Naive thymus-derived CD4-positive, alpha-beta T cell (primary cell): ENCODE measurements at regions not wholly inside any gene's neighbourhood (a gene's known extent, or its start where the extent isn't known, plus 50 kb on each side); places are given as distances from the start of the nearest gene placed in this dataset.

ENCODE experiments used
- ATAC-seq: fragments of 150-1000 bp; cut with Tn5 transposase; 2 replicates; pipeline ENCODE4 v1.10.0; 2021; ENCODE audit warnings: mild to moderate bottlenecking, moderate library complexity
- CTCF ChIA-PET: fragments of 350-600 bp; sonication (Branson Sonifier 250); formaldehyde crosslinking; loops from one replicate; lab custom pipeline; 2021; ENCODE audit warnings: antibody characterized with exemption; lab: Charles Lee
- POLR2A ChIA-PET: fragments of 350-600 bp; sonication (Branson Sonifier 250); formaldehyde crosslinking; loops from one replicate; lab custom pipeline; 2021; ENCODE audit warnings: antibody characterized with exemption, inconsistent platforms; lab: Charles Lee
- DNase-seq, 9 donors: peaks; one replicate each; pipeline versions ENCODE4 v3.0.0 to v3.0.0-alpha.2; 2020 to 2022; ENCODE audit warnings: mixed read lengths in 1 of 9
- H3K27ac ChIP-seq: one replicate; pipeline ENCODE4 v1.7.0; 2013; ENCODE audit warnings: mild to moderate bottlenecking, low read depth, low read length, moderate library complexity
- H3K27me3 ChIP-seq, 2 donors: one replicate each; pipeline ENCODE4 v1.7.0; 2013; ENCODE audit warnings: low read length in 2 of 2, mild to moderate bottlenecking in 2 of 2, moderate library complexity in 2 of 2; ENCODE audit not compliant: control insufficient read depth in 2 of 2, insufficient read depth in 2 of 2
- H3K36me3 ChIP-seq, 3 experiments: 1 replicate in 2 of 3; 2 replicates in 1 of 3; pipeline ENCODE4 v1.7.0; 2013; ENCODE audit warnings: low read length in 3 of 3, mild to moderate bottlenecking in 3 of 3, moderate library complexity in 1 of 3; ENCODE audit not compliant: insufficient read depth in 3 of 3, control insufficient read depth in 2 of 3
- H3K4me1 ChIP-seq, 2 donors: one replicate each; pipeline ENCODE4 v1.7.0; 2013; ENCODE audit warnings: low read length in 2 of 2, mild to moderate bottlenecking in 2 of 2, moderate library complexity in 1 of 2; ENCODE audit not compliant: control insufficient read depth in 2 of 2, insufficient read depth in 2 of 2
- H3K4me3 ChIP-seq: 2 replicates; pipeline ENCODE4 v1.7.0; 2013; ENCODE audit warnings: mild to moderate bottlenecking, low read length
- H3K9me3 ChIP-seq, 3 experiments: 1 replicate in 2 of 3; 2 replicates in 1 of 3; pipeline ENCODE4 v1.7.0; 2013; ENCODE audit warnings: low read length in 3 of 3; ENCODE audit not compliant: control insufficient read depth in 2 of 3
- H3K27ac Mint-ChIP-seq, 9 donors: one replicate each; pipeline ENCODE4 v1.8.0; 2020 to 2022; ENCODE audit warnings: mixed read lengths in 9 of 9, mild to moderate bottlenecking in 8 of 9, moderate library complexity in 5 of 9, inconsistent platforms in 2 of 9
- H3K27me3 Mint-ChIP-seq, 5 donors: one replicate each; pipeline ENCODE4 v1.8.0; 2021 to 2022; ENCODE audit warnings: mixed read lengths in 5 of 5, mild to moderate bottlenecking in 1 of 5
- H3K36me3 Mint-ChIP-seq, 5 donors: one replicate each; pipeline ENCODE4 v1.8.0; 2020 to 2022; ENCODE audit warnings: mixed read lengths in 5 of 5, mild to moderate bottlenecking in 3 of 5, inconsistent platforms in 1 of 5
- H3K4me1 Mint-ChIP-seq, 7 donors: one replicate each; pipeline ENCODE4 v1.8.0; 2020 to 2022; ENCODE audit warnings: mixed read lengths in 7 of 7, mild to moderate bottlenecking in 3 of 7, inconsistent platforms in 1 of 7
- H3K4me3 Mint-ChIP-seq, 10 donors: one replicate each; pipeline ENCODE4 v1.8.0; 2020 to 2022; ENCODE audit warnings: mild to moderate bottlenecking in 10 of 10, mixed read lengths in 10 of 10, moderate library complexity in 6 of 10, inconsistent platforms in 2 of 10
- H3K9me3 Mint-ChIP-seq, 11 donors: one replicate each; pipeline ENCODE4 v1.8.0; 2020 to 2022; ENCODE audit warnings: mixed read lengths in 11 of 11, mild to moderate bottlenecking in 4 of 11, inconsistent platforms in 1 of 11, moderate library complexity in 1 of 11
- intact Hi-C, 2 donors: fragments of 100-400 bp; cut with micrococcal nuclease; formaldehyde crosslinking; loops; one replicate each; pipeline ENCODE4 v1.15.1; 2023

DNA sequence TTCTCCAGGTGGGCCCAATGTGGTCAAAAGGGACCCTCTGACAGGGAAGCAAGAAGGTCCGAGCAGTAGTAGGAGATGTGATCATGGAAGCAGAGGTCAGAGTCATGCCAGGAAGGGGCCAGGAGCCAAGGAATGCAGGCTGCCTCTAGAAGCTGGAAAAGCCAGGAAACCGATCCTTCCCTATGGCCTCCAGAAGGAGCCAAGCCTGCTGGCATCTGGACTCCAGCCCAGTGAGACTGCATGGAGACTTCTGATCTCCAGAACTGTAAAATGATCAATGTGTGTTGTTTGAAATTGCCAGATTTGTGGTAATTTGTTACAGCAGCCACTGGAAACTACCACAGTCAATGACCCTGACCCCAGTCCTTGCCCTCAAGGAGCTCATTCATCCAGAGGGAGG, 56.8 kb upstream of the SPATA12 start:
- H3K4me1 Mint-ChIP-seq: peaks cover 0 to 13% (median 4%) of the 10 kb centered on the region in 7 donors
- Histone ChIP-seq H3K27ac (no peak overlapping the region), H3K27me3 (no peaks in the 10 kb centered on the region), H3K4me1 (no peaks in the 10 kb centered on the region), H3K9me3 (no peaks in the 10 kb centered on the region), H3K4me3 (no peak overlapping the region), H3K36me3 (no peaks in the 10 kb centered on the region)
- no peak for DNase-seq
- H3K36me3 Mint-ChIP-seq: no peaks in the 10 kb centered on the region
- intact Hi-C loops: no loop called here
- ChIA-PET POLR2A (no interaction called here), CTCF (no interaction called here)
- peaks cover 4 to 11% (median 8%) of the 10 kb centered on the region in 5 donors for H3K27me3 Mint-ChIP-seq
- H3K27ac Mint-ChIP-seq: no peak overlapping the region
- no peak overlapping the region for H3K4me3 Mint-ChIP-seq
- peaks cover 0 to 4% (median 0%) of the 10 kb centered on the region in 11 donors for H3K9me3 Mint-ChIP-seq
- ATAC-seq: no peak

DNA sequence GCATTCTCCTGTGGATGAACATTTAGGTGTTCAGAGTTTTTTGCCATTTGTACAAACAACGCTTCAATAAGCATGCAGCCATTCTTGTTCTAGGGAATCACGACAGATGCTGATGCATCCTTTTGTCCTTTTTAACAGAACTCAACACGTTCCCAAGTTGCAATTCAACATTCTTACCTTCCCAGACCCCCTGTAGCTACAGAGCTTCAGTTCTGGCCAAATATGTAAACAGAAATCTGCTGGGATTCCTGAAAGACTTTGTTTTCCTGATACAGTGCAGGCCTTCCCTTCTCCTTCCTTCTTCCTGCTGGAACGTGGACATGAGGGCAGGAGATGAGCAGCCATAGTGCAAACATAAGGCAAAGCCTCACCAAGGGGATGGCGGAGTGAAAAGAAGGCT, 59.1 kb upstream of the SPATA12 start:
- Mint-ChIP-seq H3K36me3 (no peaks in the 10 kb centered on the region), H3K9me3 (peaks cover 0 to 3% (median 0%) of the 10 kb centered on the region in 11 donors), H3K27me3 (peaks cover 4 to 11% (median 7%) of the 10 kb centered on the region in 5 donors), H3K4me1 (no peaks in the 10 kb centered on the region), H3K27ac (no peak overlapping the region), H3K4me3 (no peak overlapping the region)
- ChIA-PET CTCF (interaction anchor here (0.5 to 0.6 kb wide), 3 partner anchors 256 to 599 kb away, joined by 3 to 7 read pairs (median 5); no protein-coding TSS in a partner anchor), POLR2A (no interaction called here)
- intact Hi-C loops: no loop called here
- DNase-seq (no peak), ATAC-seq (no peak)
- H3K4me1 ChIP-seq: no peaks in the 10 kb centered on the region
- no peak overlapping the region for H3K4me3 ChIP-seq
- no peaks in the 10 kb centered on the region for H3K27me3 ChIP-seq
- no peaks in the 10 kb centered on the region for H3K36me3 ChIP-seq
- no peaks in the 10 kb centered on the region for H3K9me3 ChIP-seq
- no peak overlapping the region for H3K27ac ChIP-seq

DNA sequence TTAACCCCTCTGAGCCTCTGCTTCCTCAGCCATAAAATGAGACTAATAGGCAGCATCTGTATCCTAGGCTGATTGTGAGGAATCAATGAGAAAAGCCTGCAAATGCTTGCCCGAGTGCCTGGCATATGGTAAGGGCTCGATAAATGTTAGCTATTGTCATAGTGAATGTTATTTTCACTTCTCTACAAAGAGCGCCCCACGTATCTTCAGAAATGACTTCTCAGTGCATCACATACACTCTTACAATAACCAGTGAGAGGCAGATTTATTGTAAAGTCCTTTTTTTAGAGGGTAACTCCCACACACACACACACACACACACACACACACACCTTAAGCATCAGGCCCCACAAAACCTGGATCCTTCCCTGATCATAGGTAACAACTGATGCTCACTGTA, 60.5 kb upstream of the SPATA12 start:
- H3K27ac Mint-ChIP-seq: no peak overlapping the region
- POLR2A ChIA-PET: no interaction called here
- DNase-seq: no peak

DNA sequence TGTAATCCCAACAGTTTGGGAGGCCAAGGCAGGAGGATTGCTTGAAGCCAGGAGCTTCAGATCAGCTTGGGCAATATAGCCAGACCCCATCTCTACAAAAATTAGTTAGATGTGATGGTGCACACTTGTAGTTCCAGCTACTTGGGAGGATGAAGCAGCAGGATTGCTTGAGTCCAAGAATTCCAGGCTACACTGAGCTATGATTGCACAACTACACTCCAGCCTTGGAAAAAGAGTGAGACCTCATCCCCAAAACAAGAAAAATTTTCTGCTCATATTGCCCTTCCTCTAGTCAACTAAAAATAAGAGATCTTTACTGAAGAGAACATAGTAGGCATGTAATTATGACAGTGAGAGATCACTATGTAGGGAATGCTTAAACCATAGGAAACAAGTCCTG, 60.9 kb upstream of the SPATA12 start:
- Histone ChIP-seq H3K9me3 (no peaks in the 10 kb centered on the region), H3K4me1 (no peaks in the 10 kb centered on the region), H3K27ac (no peak overlapping the region), H3K4me3 (no peak overlapping the region), H3K27me3 (no peaks in the 10 kb centered on the region), H3K36me3 (no peaks in the 10 kb centered on the region)
- no peak overlapping the region for H3K27ac Mint-ChIP-seq
- H3K4me1 Mint-ChIP-seq: peaks cover 0 to 10% (median 5%) of the 10 kb centered on the region in 7 donors
- no peak overlapping the region for H3K4me3 Mint-ChIP-seq
- CTCF ChIA-PET: no interaction called here
- H3K9me3 Mint-ChIP-seq: peaks cover 0 to 7% (median 0%) of the 10 kb centered on the region in 11 donors
- intact Hi-C loops: no loop called here
- peaks cover 3 to 14% (median 5%) of the 10 kb centered on the region in 5 donors for H3K27me3 Mint-ChIP-seq
- POLR2A ChIA-PET: no interaction called here
- DNase-seq: no peak
- no peak for ATAC-seq
- peaks cover 0 to 5% (median 0%) of the 10 kb centered on the region in 5 donors for H3K36me3 Mint-ChIP-seq

More for the DNA sequence above, 60.5 kb upstream of the SPATA12 start:
- H3K27me3 Mint-ChIP-seq: peaks cover 4 to 14% (median 5%) of the 10 kb centered on the region in 5 donors
- CTCF ChIA-PET: no interaction called here
- Histone ChIP-seq H3K27ac (no peak overlapping the region), H3K36me3 (no peaks in the 10 kb centered on the region), H3K9me3 (no peaks in the 10 kb centered on the region), H3K27me3 (no peaks in the 10 kb centered on the region), H3K4me3 (no peak overlapping the region), H3K4me1 (no peaks in the 10 kb centered on the region)
- peaks cover 0 to 8% (median 5%) of the 10 kb centered on the region in 7 donors for H3K4me1 Mint-ChIP-seq
- peaks cover 0 to 5% (median 0%) of the 10 kb centered on the region in 5 donors for H3K36me3 Mint-ChIP-seq
- no peak overlapping the region for H3K4me3 Mint-ChIP-seq
- ATAC-seq: no peak
- peaks cover 0 to 7% (median 0%) of the 10 kb centered on the region in 11 donors for H3K9me3 Mint-ChIP-seq
- intact Hi-C loops: no loop called here

DNA sequence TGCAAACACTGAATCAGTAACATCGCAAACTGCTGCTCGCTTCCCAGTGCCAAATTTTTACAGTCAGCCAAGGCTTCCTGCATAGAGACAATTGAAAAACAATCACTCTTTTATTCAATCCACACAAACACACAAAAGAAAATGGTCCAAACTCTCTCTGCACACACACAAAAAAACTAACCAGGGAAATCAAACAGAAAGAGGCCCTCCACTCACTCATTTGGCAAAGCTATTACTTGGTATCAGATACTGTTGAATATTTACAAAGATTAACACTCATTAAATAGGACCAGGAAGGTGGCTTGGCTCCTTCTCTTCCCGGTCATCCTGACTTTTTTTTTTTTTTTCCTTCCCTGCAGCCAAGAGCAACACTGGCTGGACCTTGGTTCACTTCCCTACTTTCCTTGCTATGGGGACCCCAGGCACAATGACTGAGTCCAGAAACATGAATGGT, 62.4 kb upstream of the SPATA12 start:
- peaks cover 0 to 5% (median 0%) of the 10 kb centered on the region in 11 donors for H3K9me3 Mint-ChIP-seq
- H3K9me3 ChIP-seq: no peaks in the 10 kb centered on the region
- ChIA-PET CTCF (interaction anchor here (0.6 to 2.3 kb wide), 3 partner anchors 9 to 337 kb away, joined by 3 to 13 read pairs (median 7); no protein-coding TSS in a partner anchor), POLR2A (no interaction called here)
- peaks cover 0 to 10% (median 5%) of the 10 kb centered on the region in 7 donors for H3K4me1 Mint-ChIP-seq
- no peaks in the 10 kb centered on the region for H3K4me1 ChIP-seq
- H3K4me3 ChIP-seq: no peak overlapping the region
- intact Hi-C loops: no loop called here
- H3K27me3 ChIP-seq: no peaks in the 10 kb centered on the region
- no peak overlapping the region for H3K27ac ChIP-seq
- H3K36me3 Mint-ChIP-seq: peaks cover 0 to 5% (median 0%) of the 10 kb centered on the region in 5 donors
- no peak overlapping the region for H3K4me3 Mint-ChIP-seq
- DNase-seq: no peak
- no peaks in the 10 kb centered on the region for H3K36me3 ChIP-seq
- peaks cover 0 to 13% (median 0%) of the 10 kb centered on the region in 5 donors for H3K27me3 Mint-ChIP-seq
- H3K27ac Mint-ChIP-seq: no peak overlapping the region
- no peak for ATAC-seq

DNA sequence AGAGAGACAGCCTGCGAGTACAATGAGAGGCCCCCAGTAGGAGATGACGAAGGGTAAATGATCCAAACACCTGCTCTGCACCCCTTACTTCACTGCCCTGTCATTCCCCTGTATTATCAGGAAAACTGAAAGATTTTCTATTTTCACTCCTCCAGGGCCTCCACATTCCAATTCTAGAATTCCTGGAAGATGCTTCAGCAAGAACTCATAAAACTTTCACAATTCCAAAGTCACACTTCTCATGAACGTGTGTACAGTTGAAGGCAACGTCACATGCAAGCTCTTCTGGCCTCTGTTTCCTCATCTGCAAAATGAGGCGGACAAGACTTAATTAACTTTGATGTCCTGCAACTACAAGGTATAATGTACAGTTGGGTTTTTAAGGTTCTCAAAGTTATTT, 62.8 kb upstream of the SPATA12 start:
- no peaks in the 10 kb centered on the region for H3K9me3 ChIP-seq
- H3K27ac ChIP-seq: no peak overlapping the region
- H3K36me3 ChIP-seq: no peaks in the 10 kb centered on the region
- ATAC-seq (no peak), DNase-seq (no peak)
- Mint-ChIP-seq H3K36me3 (peaks cover 0 to 5% (median 0%) of the 10 kb centered on the region in 5 donors), H3K4me1 (peaks cover 0 to 10% (median 5%) of the 10 kb centered on the region in 7 donors), H3K27ac (no peak overlapping the region), H3K27me3 (peaks cover 0 to 15% (median 0%) of the 10 kb centered on the region in 5 donors), H3K9me3 (peaks cover 0 to 5% (median 0%) of the 10 kb centered on the region in 11 donors), H3K4me3 (no peak overlapping the region)
- intact Hi-C loops: no loop called here
- no peaks in the 10 kb centered on the region for H3K27me3 ChIP-seq
- no peaks in the 10 kb centered on the region for H3K4me1 ChIP-seq
- no peak overlapping the region for H3K4me3 ChIP-seq
- ChIA-PET POLR2A (no interaction called here), CTCF (interaction anchor here (1.4 to 2.3 kb wide), 2 partner anchors 9 to 296 kb away, joined by 7 to 13 read pairs; no protein-coding TSS in a partner anchor)

DNA sequence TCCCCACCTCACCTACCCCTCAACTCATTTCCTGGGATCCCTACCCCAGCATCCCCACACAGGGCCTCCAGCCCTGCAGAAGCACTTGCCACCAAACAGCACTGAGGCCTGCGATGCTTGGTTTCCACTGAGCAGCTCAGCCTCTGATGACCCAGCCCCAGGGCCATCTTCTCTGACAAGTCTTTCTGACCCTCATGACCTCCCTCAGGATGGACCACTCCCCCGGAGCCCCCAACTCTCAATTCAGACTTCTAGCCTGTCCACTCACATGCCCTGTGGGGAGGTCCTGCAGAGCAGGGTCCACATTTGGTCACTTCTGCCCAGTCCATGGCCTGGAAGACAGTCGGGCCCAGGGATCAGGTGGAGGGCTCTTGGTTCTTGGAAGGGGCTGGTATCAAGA, 63.4 kb upstream of the SPATA12 start:
- H3K4me1 ChIP-seq: no peaks in the 10 kb centered on the region
- Mint-ChIP-seq H3K9me3 (peaks cover 0 to 5% (median 0%) of the 10 kb centered on the region in 11 donors), H3K4me1 (peaks cover 0 to 10% (median 5%) of the 10 kb centered on the region in 7 donors), H3K27me3 (peaks cover 0 to 16% (median 0%) of the 10 kb centered on the region in 5 donors), H3K36me3 (peaks cover 0 to 5% (median 0%) of the 10 kb centered on the region in 5 donors), H3K27ac (peak overlapping the region in 2 of 9 donors; percentile 64 to 73), H3K4me3 (no peak overlapping the region)
- H3K9me3 ChIP-seq: no peaks in the 10 kb centered on the region
- intact Hi-C loops: no loop called here
- H3K4me3 ChIP-seq: no peak overlapping the region
- H3K27ac ChIP-seq: no peak overlapping the region
- CTCF ChIA-PET: interaction anchor here (0.6 to 2.3 kb wide), 3 partner anchors 221 to 295 kb away, joined by 3 to 13 read pairs (median 3); no protein-coding TSS in a partner anchor
- no peaks in the 10 kb centered on the region for H3K36me3 ChIP-seq
- ATAC-seq (no peak), DNase-seq (no peak)
- POLR2A ChIA-PET: no interaction called here
- no peaks in the 10 kb centered on the region for H3K27me3 ChIP-seq
